NCI-H1694 treated with DMSO at 0.1 percent for 48 hours (cell line): ENCODE measurements at regions not wholly inside any gene's neighbourhood (a gene's known extent, or its start where the extent isn't known, plus 50 kb on each side); places are given as distances from the start of the nearest gene placed in this dataset.
"Not testable (repeated sequence)": the region's sequence is repeated elsewhere in the genome, so short reads cannot be mapped to it uniquely, and the experiment has no call there.

Experiments used
- DNase-seq: peaks from one replicate; lab custom pipeline; 2025; lab: John Stamatoyannopoulos, UW

GRCh38 chr1:47661040-47661439, 223.2 kb downstream of the FOXD2 start:
- no peak for DNase-seq

GRCh38 chr1:47662068-47662467, 224.2 kb downstream of the FOXD2 start:
- DNase-seq, result no peak

GRCh38 chr1:47663286-47663685, 225.4 kb downstream of the FOXD2 start:
- DNase-seq, result no peak

GRCh38 chr1:47664356-47664755, 226.5 kb downstream of the FOXD2 start:
- no peak for DNase-seq

GRCh38 chr1:47664896-47665295, 227.1 kb downstream of the FOXD2 start:
- DNase-seq, result not testable (repeated sequence)

GRCh38 chr1:47669081-47669585, 231.3 kb downstream of the FOXD2 start:
- no peak for DNase-seq

DNA sequence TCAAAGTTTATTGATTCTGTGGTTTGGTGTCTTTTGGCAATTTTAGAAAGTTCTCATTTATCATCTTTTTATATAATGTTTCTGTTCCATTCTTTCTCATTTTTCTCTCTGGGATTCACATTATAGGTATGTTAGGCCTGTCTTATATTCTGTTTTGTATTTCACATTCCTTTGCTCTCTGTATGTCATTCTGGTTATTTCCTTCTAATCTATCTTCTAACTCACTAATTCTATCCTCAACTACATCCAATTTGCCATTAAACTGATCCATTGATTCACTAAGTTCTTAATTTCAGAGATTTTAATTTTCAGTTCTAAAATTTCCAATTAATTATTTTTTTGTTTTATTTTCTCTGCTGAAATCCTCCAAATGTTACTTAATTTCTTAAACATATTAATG, 234.8 kb downstream of the FOXD2 start:
- DNase-seq, result no peak

DNA sequence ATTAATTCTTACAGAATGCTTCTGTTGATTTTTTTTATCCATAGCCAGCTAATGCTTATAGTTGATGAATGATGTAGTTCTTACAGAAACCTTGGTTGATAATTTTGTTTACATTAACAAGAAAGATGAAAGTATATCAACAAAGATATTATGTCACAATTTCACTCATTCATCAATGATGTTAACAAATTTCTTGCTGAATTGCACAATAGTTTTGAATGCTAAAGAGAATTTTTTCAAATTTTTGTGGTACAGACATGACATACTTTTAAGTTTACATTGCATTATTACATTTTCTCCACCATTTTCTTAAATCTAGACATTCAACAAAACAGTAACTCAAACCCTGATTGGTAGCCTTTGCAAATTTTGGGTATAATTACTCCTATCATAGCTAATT, 236.3 kb downstream of the FOXD2 start:
- DNase-seq, result no peak

- no peak for DNase-seq
Measured at GRCh38 chr1:47675047-47675675, 237.3 kb downstream of the FOXD2 start.

DNA sequence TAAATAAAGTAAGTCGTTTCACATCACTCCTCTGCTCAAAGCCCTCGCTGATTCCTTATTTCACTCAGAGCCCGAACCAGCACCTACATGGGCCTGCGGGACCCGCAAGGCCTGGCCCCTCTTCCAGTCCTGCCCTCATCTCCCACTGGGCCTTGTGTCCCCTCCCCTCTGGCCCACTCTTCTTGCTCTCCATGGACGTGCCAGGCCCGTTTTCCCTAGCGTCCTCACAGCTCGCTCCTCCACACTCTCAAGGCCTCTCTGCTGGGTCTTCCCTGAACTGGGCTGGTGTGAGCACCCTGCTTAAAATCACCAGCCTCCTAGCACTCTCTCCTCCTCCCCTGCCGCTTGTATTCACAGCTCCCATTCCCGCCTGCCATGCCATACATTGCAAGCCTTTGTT, 237.9 kb downstream of the FOXD2 start:
- DNase-seq, result no peak

GRCh38 chr1:47676311-47677054, 238.6 kb downstream of the FOXD2 start:
- DNase-seq, result no peak

DNA sequence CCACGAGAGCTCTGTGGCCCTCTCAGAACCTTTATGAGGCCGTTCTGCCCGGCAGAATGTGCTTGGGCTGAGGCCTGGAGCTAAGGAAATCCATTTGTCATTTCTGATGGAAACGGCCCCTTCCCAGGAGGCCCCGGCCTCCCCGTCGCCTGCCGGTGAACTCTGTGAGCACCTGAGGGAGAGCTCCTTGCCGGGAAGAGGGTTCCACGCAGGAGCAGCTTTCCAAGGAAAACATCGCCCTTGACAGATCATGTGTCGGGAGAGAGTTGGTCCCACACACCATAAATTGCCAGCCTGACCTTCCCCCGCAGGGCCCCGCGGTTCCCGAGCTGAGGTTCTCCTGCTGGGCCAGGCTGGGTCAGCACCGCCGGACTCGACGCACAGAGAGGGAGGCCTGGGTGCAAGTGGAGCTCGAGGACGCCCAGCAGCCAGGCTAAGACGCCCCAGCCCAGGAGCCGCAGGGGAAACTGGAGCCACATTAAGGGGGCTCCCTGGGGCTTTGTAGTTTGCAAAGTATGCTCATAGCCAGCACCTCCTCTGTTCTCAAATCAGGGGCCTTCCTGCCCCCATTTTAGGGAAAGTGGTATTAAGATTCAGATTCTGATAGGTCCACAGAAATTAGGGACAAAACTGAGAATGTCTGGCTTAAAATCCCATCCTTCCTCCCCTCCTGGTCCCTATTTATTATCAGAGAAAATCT, 239.5 kb downstream of the FOXD2 start:
- DNase-seq, result no peak

DNA sequence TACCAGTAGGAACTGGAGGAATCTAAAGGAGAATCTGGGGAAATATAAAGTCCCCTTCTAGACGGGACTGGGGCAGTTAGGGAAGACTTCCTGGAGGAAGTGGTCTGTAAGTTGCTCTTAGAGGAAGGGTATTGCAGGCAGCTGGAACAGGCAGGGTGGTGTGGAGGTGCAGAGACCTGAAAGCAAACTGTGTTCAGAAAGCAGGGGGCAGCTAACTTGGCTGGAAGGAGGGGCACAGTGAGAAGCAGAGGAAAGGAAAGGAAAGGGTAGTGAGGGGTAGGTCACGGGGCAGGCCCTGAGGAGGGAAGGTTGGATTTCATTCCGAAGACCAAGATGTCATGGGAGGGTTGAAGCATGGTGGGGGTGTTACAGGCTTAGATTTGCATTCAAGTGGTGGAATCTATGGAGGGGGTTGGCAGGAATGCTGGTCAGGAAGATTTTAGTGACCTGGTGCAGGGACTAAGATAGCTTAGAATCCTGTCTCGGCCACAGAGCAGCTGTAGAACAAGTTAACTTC, 240.7 kb downstream of the FOXD2 start:
- no peak for DNase-seq

DNA sequence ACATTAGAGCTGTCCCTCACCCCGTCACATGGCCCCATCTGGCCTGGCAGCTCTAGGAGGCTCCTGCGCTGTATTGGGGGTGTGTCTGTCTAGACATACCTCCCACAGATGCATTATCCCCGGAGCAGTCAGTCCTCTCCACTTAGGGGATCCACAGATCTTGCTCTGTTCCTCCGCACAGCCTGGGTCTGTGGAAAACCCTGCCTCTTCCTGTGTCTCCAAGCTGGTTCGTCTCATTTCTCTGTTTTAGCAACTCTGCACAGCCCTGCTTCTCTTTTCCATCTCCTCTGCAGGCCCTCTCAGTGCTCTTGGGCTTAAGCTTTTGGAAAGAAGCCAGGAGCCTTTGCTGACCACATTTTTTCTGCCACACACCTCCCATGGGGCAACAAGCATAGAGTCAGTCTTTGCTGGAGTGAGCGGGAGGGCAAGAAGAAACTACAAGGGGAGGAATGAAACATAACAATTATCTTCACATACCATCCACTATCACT, 241.5 kb downstream of the FOXD2 start:
- no peak for DNase-seq

DNA sequence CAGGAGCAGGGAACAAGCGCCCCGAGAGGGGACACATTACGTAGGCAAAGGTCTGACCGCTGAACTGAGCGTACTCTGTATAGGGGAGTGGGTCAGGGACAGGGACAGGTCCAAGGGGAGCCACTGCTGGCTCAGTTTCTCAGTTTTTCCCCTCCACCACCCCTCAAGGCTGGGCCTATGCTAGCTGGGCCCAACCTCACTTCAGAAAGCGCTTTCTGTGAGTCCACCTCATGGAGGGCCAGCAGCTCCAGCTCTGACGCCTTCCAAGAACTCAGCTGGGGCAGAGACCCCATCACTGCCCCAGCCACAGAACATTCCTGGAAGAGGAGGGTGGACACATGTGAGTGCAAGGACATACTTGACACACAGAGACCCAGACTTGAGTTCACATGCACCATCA, 242.0 kb downstream of the FOXD2 start:
- DNase-seq, result no peak

- DNase-seq, result no peak
Measured at GRCh38 chr1:47680815-47681475, 243.1 kb downstream of the FOXD2 start.

GRCh38 chr1:47681735-47682134, 243.9 kb downstream of the FOXD2 start:
- no peak for DNase-seq

DNA sequence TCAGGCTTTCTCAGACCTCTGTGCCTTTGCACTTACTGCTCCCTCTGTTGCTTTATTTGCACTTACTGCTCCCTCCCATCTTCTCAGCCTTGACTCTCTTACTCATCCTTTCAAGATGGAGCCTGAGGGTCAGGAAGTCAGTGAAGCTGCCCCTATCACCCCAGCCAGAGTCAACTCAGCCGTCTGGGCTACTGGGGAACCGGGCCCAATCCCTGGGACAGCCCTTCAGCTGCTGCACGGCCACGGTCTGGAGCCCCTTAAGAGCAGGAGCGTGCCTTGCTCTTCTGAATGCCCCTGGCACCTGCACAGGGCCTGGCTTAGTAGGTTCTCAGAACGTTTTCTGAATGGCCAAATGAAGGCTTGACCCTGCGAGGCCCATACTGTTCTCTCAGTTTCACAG, 244.4 kb downstream of the FOXD2 start:
- DNase-seq, result no peak

DNA sequence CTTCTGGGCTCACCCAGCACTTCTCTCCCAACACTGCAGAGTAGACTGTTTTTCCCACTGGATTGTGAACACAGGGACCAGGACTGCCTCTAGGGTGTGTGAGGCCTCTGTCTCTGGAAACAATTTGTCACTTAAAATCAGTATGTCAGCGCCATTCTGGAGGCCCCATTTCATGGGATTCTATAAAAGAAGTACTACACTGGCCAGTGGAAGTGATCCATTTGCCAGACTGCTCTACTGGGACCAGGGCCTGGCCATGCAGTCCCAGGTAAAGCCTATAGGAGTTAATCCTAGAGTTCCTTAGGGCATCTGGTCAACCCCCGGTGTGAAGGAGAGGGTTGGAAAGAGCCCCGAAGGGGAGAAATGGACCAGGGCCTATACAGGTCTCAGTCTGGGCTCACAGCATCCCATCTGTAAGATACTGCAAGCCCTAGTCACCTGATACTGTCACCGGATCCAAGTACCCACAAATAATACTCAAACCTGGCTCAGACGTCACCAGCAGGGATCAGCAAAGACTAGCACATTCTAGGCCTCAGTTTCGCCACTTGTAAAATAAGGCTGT, 245.0 kb downstream of the FOXD2 start:
- no peak for DNase-seq

DNA sequence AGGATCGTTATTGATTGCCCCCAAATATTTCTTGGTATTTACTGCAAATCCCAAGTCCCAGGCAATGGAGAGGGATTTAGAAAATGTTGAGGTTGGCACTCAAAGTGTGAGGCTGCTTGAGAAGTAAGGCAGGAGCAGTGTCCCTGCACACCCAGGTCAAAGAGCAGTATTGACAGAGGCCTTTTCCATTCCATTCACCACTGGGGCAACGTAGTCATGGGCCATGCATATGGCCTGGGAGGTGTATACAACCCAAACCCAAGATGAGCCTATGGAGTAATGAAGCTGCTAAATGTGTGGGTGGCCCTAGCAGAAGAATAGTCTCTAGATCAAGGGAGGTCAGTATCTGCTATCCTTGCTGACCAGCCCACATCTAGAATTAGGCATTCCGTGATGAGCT, 245.6 kb downstream of the FOXD2 start:
- DNase-seq, result no peak

GRCh38 chr1:47684518-47684917, 246.7 kb downstream of the FOXD2 start:
- no peak for DNase-seq
